Frontal cortex (tissue), 3 donors: ENCODE measurements at regions not wholly inside any gene's neighbourhood (a gene's known extent, or its start where the extent isn't known, plus 50 kb on each side); places are given as distances from the start of the nearest gene placed in this dataset.
"Not testable (repeated sequence)": the region's sequence is repeated elsewhere in the genome, so short reads cannot be mapped to it uniquely, and the experiment has no call there.

Experiments used
- DNase-seq, 2 donors: peaks; one replicate each; pipeline ENCODE4 v3.0.0; 2012; ENCODE audit warnings: low spot score in 2 of 2
- FAIRE-seq: peaks from 2 replicates; lab custom pipeline; 2012; peaks lifted over from hg19 to GRCh38; lab: Jason Lieb, UNC
- donor health status: control.
- donor health status: control.
- donor health status: control.

GRCh38 chr2:91565689-91566430, 2874.4 kb downstream of the RPIA start:
- not testable (repeated sequence) for DNase-seq, FAIRE-seq

DNA sequence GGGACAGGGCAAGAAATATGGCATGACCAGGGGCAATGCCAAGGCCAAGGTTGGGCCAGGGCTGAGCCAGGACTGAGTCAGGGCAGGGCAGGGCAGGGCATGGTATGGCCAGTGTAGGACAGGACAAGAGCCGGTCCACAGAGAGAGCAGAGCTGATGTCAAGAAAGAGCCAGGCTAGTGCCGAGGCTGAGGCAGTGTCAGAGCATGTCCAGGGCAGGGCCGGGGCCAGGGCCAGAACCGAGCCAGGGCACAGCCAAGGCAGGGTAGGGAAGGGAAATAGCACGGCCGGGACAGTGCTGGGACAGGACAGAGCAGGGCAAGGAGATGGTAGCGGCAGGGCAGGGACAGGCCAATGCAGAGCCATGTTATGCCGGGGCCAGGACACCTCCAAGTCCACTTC, 2875.1 kb downstream of the RPIA start:
- DNase-seq, FAIRE-seq: not testable (repeated sequence)

DNA sequence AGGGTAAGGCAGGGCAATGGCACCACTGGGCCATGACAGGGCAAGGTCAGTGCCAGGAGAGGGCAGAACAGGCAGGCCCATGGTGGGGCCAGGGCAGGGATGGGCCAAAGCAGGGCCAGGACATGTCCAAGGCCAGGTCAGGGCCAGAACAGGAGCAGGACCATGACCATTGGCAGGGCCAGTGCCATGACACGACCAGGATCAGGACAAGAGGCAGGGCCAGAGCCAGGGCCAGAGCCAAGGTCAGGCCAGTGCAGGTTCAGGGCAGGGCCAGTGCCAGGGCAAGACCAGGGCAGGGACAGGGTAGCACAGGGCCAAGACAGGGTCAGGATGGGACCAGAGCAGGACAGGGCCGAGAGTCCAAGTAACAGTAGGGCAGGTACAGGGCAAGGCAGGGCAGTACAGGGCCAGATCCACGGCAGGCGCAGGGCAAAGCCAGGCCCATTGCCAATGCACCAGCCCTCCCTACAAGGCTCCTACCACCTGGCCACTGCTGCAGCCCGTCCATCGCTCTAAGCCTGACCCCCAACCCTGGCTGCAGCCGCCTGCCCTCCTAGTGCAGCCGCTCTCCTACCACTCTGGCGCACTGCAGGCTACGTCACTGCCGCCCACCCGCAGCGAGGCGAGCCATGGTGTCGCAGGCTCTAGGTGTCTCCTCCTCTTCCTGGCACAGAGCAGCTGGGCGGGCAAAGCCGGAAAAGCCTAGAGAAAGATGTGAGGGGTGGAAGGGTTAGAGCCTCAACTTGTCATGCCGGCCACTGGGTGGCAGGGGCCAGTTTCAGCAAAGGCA, 2876.3 kb downstream of the RPIA start:
- DNase-seq, FAIRE-seq: not testable (repeated sequence)

DNA sequence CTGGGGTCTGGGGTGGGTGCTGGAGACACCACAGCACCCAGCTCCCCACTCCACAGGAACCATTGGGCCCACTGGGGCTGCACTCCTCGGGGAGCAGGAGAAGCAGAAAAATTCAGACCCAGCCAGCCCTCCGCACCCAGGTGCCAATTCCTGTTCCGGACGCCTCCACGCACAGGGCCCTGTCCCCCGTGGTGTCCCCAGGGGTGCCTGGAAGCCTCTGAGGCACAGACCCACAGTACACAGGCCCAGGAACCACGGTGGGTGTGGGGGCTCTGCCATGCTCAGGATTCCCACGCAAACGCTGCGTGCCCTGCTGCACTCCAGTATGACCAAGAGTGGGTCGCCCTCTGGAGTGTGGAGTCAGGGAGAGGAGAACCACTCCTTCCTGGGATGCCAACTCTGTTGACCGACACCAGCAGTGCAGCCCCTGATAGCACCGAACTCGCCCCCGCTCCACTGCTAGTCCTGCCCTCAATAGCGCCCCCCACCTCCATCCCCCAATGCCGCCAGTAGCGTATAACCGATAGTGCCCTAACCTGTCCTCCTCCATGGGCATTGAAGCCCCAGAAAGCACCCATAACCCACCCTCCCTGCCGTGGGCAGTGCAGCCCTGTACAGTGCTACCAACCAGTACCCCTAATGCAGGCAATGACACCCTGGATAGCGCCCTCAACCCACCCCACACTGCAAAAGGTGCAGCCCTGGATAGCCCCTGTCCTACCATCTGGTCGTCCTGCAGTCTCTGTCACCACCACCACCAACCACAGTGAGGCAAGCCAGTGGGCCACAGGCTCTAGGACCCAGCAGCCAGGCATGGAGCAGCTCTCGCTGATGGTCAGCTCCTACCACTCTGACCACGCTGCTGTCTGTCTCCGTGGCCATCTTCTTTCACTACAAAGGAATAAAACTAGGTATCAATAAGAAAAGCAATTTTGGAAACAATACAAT, 2877.2 kb downstream of the RPIA start:
- DNase-seq, FAIRE-seq: not testable (repeated sequence)

- DNase-seq, FAIRE-seq: not testable (repeated sequence)
Measured at GRCh38 chr2:91571239-91571923, 2879.9 kb downstream of the RPIA start.

- not testable (repeated sequence) for FAIRE-seq, DNase-seq
Measured at GRCh38 chr2:91573018-91573417, 2881.5 kb downstream of the RPIA start.

- not testable (repeated sequence) for FAIRE-seq, DNase-seq
Measured at GRCh38 chr2:91573755-91574154, 2882.3 kb downstream of the RPIA start.

DNA sequence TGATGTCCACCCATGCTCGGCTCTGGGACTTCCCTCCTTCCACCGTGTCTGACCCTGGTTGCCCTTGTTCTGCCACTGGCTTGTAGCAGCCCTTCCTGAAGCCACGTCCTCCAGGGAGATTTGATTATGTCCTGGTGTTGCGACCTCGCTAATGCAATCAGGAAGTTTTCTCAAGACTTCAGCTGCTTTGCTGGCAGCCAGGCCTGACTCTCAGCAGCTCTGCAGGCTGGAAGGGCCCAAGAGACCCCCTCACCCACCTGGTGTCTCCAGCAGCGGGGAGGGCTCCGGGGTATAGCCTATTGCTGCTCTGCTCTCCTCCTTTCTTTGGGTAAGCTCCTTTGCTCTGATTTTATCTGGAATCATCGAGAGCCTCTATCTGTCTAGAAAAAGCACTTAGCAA, 2882.8 kb downstream of the RPIA start:
- DNase-seq: peak in 1 of 2 donors; percentile 11
- not testable (repeated sequence) for FAIRE-seq

GRCh38 chr2:91575701-91576100, 2884.2 kb downstream of the RPIA start:
- DNase-seq, FAIRE-seq: not testable (repeated sequence)

DNA sequence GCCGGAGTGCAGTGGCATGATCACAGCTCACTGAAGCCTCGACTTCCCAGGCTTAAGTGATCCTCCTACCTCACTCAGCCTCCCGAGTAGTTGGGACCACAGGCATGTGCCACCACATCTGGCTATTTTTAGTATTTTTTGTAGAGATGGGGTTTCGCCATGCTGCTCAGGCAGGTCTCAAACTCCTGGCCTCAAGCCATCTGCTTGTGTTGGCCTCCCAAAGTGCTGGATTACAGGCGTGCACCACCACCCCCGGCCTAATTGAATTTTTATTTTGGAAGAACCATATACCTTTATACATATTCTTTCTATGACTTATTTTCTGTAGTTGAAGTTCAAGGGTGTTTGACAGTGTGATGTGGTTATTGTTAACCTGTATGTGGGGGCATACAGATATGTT, 2885.9 kb downstream of the RPIA start:
- FAIRE-seq, DNase-seq: not testable (repeated sequence)

- not testable (repeated sequence) for DNase-seq, FAIRE-seq
Measured at GRCh38 chr2:91578678-91579077, 2887.2 kb downstream of the RPIA start.

- not testable (repeated sequence) for FAIRE-seq
Measured at GRCh38 chr2:91579555-91579954, 2888.1 kb downstream of the RPIA start.

GRCh38 chr2:91580043-91580442, 2888.6 kb downstream of the RPIA start:
- FAIRE-seq: not testable (repeated sequence)

More at GRCh38 chr2:91579555-91579954, 2888.1 kb downstream of the RPIA start:
- not testable (repeated sequence) for DNase-seq

GRCh38 chr2:91587098-91587497, 2895.6 kb downstream of the RPIA start:
- not testable (repeated sequence) for FAIRE-seq, DNase-seq

More at GRCh38 chr2:91580043-91580442, 2888.6 kb downstream of the RPIA start:
- DNase-seq: not testable (repeated sequence)

DNA sequence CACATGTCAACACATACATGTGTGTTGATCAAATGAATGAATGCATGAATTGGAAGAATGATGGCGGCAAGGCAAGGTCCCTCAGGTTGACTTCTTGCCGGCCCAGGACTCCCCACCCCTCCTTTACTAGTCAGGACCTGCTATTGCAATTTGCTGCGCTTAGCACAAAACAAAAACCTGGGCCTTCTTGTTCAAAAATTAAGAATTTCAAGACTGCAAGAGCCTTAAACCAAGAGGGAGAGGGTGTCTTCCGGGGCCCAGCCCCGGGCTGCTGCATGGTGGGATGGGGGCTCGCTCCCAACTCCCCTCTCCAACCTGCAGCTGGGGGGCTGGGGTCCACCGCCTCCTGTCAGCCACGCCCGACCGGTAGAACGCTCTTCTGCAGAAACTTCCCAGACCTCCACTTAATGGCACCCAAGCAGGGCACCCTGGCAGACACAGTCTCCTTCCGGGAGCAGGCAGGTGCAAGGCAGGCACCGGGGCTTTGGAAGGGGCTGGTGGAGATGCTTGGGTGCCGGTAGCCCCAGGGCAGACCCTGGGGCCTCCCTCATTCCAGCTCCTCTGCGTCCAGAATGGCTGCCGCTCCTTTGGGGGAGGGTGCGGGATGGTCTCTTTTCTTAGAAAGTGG, 2896.5 kb downstream of the RPIA start:
- FAIRE-seq: not testable (repeated sequence)
- peak in 1 of 2 donors; percentile 1 for DNase-seq

DNA sequence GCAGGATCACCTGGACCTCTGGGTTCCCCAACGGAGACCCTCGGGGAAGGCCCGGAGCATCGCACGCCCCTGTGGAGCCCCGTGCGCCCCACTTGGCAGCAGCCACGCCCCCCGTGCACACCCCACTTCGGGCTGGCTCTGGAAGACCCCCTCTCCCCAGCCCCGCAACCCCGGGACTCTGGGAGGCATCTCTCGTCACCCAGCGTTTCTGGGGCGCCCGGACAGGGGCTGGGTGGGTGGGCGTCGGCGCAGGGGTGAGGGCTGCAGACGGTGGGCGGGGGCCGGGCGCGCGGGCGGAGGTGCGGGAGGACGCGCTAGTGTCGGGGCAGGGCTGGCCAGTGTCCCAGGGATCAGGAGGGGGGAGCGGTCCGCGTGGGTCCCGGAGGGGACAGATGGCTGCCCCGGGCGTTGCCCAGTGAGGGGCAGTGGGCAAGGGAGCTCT, 2897.3 kb downstream of the RPIA start:
- FAIRE-seq, DNase-seq: not testable (repeated sequence)

- FAIRE-seq, DNase-seq: not testable (repeated sequence)
Measured at GRCh38 chr2:91589454-91590328, 2898.2 kb downstream of the RPIA start.
